ENCODE measurements at regions not wholly inside any gene's neighbourhood (a gene's known extent, or its start where the extent isn't known, plus 50 kb on each side); places are given as distances from the start of the nearest gene placed in this dataset.

GRCh38 chr9:31639451-31639850, 745.0 kb upstream of the ACO1 start:
- no peak for TF ChIP-seq CTCF (IDR thresholded peaks at IDR 0.05; ENCODE audit: low read depth, low read length)
- no peak overlapping the region for H3K4me3 ChIP-seq (ENCODE audit: low read depth, low read length)

- H3K4me3 ChIP-seq (ENCODE audit: low read depth, low read length): no peak overlapping the region
- no peak for TF ChIP-seq CTCF (IDR thresholded peaks at IDR 0.05; ENCODE audit: low read depth, low read length)
These were observed 715.1 kb upstream of the ACO1 start for GRCh38 chr9:31669311-31669710.

- no peak for TF ChIP-seq CTCF (IDR thresholded peaks at IDR 0.05; ENCODE audit: low read depth, low read length)
- no peak overlapping the region for H3K4me3 ChIP-seq (ENCODE audit: low read depth, low read length)
These were observed 713.4 kb upstream of the ACO1 start for GRCh38 chr9:31671011-31671410.

GRCh38 chr9:31674264-31674663, 710.2 kb upstream of the ACO1 start:
- no peak overlapping the region for H3K4me3 ChIP-seq (ENCODE audit: low read depth, low read length)
- TF ChIP-seq CTCF (IDR thresholded peaks at IDR 0.05; ENCODE audit: low read depth, low read length): no peak

GRCh38 chr9:31677415-31677814, 707.0 kb upstream of the ACO1 start:
- TF ChIP-seq CTCF (IDR thresholded peaks at IDR 0.05; ENCODE audit: low read depth, low read length): no peak
- H3K4me3 ChIP-seq (ENCODE audit: low read depth, low read length): no peak overlapping the region

GRCh38 chr9:31677877-31678276, 706.6 kb upstream of the ACO1 start:
- no peak overlapping the region for H3K4me3 ChIP-seq (ENCODE audit: low read depth, low read length)
- TF ChIP-seq CTCF (IDR thresholded peaks at IDR 0.05; ENCODE audit: low read depth, low read length): no peak

GRCh38 chr9:31683116-31683515, 701.3 kb upstream of the ACO1 start:
- no peak overlapping the region for H3K4me3 ChIP-seq (ENCODE audit: low read depth, low read length)
- TF ChIP-seq CTCF (IDR thresholded peaks at IDR 0.05; ENCODE audit: low read depth, low read length): no peak

Data from WI38 (cell line).